Testis (tissue), 2 donors: ENCODE measurements at regions not wholly inside any gene's neighbourhood (a gene's known extent, or its start where the extent isn't known, plus 50 kb on each side); places are given as distances from the start of the nearest gene placed in this dataset.

ENCODE experiments used
- POLR2A ChIP-seq: fragments of 450-650 bp; IDR thresholded peaks from one replicate; pipeline ENCODE4 v1.6.1; 2017; ENCODE audit warnings: antibody characterized with exemption, mild to moderate bottlenecking, moderate library complexity
- TF ChIP-seq, protein P1 (sequence below), 3 experiments: fragments of 450-650 bp in 2 of 3; fragments of 200-600 bp in 1 of 3; sonication (generic) in 1 of 3; IDR thresholded peaks; one replicate each; pipeline ENCODE4 v1.5.1; 2016 to 2019; ENCODE audit warnings: antibody characterized with exemption in 3 of 3, mild to moderate bottlenecking in 2 of 3, moderate library complexity in 1 of 3

DNA sequence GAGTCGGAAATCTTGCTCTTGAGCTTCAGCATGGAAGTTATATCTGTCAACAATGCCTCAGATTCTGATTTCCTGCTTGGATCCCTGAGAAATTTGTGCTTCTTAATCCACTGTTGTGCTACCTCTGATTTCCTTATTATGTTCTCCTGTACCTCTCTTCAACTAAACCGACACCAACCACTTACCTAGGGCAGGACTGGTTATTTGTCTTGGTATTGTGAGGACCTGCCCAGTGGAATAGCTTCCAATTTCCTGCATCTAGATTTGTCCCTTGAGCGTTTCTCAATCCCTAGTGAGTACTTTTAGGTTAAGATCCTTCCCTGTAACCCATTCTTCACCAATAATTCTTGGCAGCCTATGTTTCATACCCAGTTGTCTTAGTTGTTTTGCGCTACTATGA is 720.5 kb upstream of the ZNF385D start:
- TF ChIP-seq, protein P1, sequence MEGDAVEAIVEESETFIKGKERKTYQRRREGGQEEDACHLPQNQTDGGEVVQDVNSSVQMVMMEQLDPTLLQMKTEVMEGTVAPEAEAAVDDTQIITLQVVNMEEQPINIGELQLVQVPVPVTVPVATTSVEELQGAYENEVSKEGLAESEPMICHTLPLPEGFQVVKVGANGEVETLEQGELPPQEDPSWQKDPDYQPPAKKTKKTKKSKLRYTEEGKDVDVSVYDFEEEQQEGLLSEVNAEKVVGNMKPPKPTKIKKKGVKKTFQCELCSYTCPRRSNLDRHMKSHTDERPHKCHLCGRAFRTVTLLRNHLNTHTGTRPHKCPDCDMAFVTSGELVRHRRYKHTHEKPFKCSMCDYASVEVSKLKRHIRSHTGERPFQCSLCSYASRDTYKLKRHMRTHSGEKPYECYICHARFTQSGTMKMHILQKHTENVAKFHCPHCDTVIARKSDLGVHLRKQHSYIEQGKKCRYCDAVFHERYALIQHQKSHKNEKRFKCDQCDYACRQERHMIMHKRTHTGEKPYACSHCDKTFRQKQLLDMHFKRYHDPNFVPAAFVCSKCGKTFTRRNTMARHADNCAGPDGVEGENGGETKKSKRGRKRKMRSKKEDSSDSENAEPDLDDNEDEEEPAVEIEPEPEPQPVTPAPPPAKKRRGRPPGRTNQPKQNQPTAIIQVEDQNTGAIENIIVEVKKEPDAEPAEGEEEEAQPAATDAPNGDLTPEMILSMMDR (IDR thresholded peaks at IDR 0.05) = no peak
- TF ChIP-seq POLR2A = no peak
